Mucosa of descending colon (tissue), 3 donors: ENCODE measurements at regions not wholly inside any gene's neighbourhood (a gene's known extent, or its start where the extent isn't known, plus 50 kb on each side); places are given as distances from the start of the nearest gene placed in this dataset.
"Not testable (repeated sequence)": the region's sequence is repeated elsewhere in the genome, so short reads cannot be mapped to it uniquely, and the experiment has no call there.

Experiments used
- ATAC-seq: fragments of 200-7000 bp; cut with Tn5 transposase; one replicate; pipeline ENCODE4 v1.9.1; 2020; ENCODE audit warnings: mild to moderate bottlenecking, moderate library complexity
- DNase-seq, 3 donors: peaks; one replicate each; pipeline ENCODE4 v3.0.0-alpha.2; 2020
- H3K36me3 ChIP-seq: fragments of 200-600 bp; one replicate; pipeline ENCODE4 v1.8.0; 2021; ENCODE audit warnings: low read depth, mild to moderate bottlenecking
- H3K4me1 ChIP-seq: fragments of 200-600 bp; one replicate; pipeline ENCODE4 v1.8.0; 2021; ENCODE audit warnings: low read depth, mild to moderate bottlenecking
- H3K4me3 ChIP-seq: fragments of 200-600 bp; one replicate; pipeline ENCODE4 v1.8.0; 2021; ENCODE audit warnings: mild to moderate bottlenecking
- H3K9me3 ChIP-seq: fragments of 200-600 bp; one replicate; pipeline ENCODE4 v1.8.0; 2021; ENCODE audit warnings: mild to moderate bottlenecking
- intact Hi-C, 2 donors: fragments of 100-400 bp; cut with DNase I in 1 of 2; cut with micrococcal nuclease in 1 of 2; formaldehyde crosslinking; loops; one replicate each; pipeline versions ENCODE4 v1.11.0 to v1.11.1; 2022; cut with DNase I, micrococcal nuclease
- TF ChIP-seq, protein P1 (sequence below): fragments of 200-600 bp; IDR thresholded peaks from one replicate; pipeline ENCODE4 v1.8.0; 2022; ENCODE audit warnings: antibody characterized with exemption, mild to moderate bottlenecking
- donor health status: DM: no; HTN: no; CAD: no; lungs with moderate emphysema.
- donor health status: DM: no; HTN: no; CAD: no.
- donor health status: DM: no; HTN: yes; CAD: no.

DNA sequence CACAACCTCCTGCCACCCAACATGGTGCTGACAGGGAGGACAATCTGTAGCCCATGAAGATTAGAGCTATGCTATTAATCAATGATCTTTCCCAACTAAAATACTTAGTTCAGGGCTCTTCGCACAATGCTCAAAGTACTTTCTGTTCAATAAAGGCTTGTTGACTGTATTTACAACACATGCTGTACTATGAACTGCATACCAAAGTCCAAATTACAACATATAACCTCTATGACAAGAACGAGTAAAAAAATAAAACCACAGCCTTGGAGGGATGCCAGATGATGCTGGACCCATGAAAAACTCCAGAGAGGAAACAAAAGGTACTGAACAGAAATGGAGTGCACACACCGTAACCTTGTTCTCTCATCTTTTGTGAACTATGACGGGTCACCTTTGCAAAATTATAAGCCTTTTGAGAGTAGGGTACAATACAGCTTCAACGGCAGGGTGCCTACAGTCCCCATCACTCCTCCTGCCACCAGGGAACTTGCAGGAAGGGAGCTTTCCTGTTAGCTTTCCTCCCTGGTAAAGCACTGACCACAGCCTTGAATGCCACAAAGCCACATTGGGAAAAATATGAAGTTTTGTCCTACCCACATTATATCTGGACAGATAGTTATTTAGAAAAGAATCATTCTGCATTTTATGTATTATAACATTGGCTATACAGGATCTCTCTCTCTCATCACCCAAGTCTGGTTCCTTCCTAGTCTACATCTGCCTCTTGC lies 175.6 kb downstream of the NRIP1 start:
- intact Hi-C loops: no loop called here

GRCh38 chr21:14888202-14888601 lies 176.6 kb downstream of the NRIP1 start:
- H3K9me3 ChIP-seq: no peaks in the 10 kb centered on the region
- H3K36me3 ChIP-seq: no peaks in the 10 kb centered on the region
- TF ChIP-seq, protein P1, sequence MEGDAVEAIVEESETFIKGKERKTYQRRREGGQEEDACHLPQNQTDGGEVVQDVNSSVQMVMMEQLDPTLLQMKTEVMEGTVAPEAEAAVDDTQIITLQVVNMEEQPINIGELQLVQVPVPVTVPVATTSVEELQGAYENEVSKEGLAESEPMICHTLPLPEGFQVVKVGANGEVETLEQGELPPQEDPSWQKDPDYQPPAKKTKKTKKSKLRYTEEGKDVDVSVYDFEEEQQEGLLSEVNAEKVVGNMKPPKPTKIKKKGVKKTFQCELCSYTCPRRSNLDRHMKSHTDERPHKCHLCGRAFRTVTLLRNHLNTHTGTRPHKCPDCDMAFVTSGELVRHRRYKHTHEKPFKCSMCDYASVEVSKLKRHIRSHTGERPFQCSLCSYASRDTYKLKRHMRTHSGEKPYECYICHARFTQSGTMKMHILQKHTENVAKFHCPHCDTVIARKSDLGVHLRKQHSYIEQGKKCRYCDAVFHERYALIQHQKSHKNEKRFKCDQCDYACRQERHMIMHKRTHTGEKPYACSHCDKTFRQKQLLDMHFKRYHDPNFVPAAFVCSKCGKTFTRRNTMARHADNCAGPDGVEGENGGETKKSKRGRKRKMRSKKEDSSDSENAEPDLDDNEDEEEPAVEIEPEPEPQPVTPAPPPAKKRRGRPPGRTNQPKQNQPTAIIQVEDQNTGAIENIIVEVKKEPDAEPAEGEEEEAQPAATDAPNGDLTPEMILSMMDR: no peak
- H3K4me3 ChIP-seq: no peak overlapping the region
- no peaks in the 10 kb centered on the region for H3K4me1 ChIP-seq
- no peak for ATAC-seq
- DNase-seq: no peak
- intact Hi-C loops: no loop called here

More for the DNA sequence above, 175.6 kb downstream of the NRIP1 start:
- H3K4me1 ChIP-seq: no peaks in the 10 kb centered on the region
- ATAC-seq: peak; percentile 90
- no peaks in the 10 kb centered on the region for H3K36me3 ChIP-seq
- H3K9me3 ChIP-seq: no peaks in the 10 kb centered on the region
- peak in 1 of 3 donors; percentile 76 for DNase-seq
- H3K4me3 ChIP-seq: no peak overlapping the region
- TF ChIP-seq, protein P1: no peak

GRCh38 chr21:14886001-14886400 lies 178.8 kb downstream of the NRIP1 start:
- no peak overlapping the region for H3K4me3 ChIP-seq
- H3K9me3 ChIP-seq: no peaks in the 10 kb centered on the region
- no peaks in the 10 kb centered on the region for H3K4me1 ChIP-seq
- no peaks in the 10 kb centered on the region for H3K36me3 ChIP-seq
- DNase-seq (no peak), ATAC-seq (no peak)
- intact Hi-C loops: no loop called here
- TF ChIP-seq, protein P1: no peak

DNA sequence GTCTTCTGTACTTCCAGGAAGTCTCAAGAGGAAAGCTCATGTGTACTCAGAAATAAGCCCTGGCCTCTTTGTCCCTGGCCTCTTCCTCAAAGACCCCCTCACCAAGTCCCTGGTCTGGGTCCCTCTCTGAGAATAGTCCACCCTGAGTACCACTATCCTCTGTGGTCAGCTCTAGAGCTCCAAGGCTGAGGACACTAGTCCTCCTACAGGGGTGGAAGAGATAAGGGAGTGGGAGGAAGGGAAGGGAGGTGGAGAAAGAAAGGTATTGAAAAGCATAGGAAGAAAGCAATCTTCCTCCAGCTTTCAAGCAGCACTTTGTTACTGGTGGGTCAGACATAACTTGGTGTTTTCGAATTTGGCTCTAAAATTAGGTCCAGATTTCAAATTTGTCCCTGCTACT lies 181.4 kb downstream of the NRIP1 start:
- no peak for ATAC-seq
- Histone ChIP-seq H3K4me3 (no peak overlapping the region), H3K36me3 (no peaks in the 10 kb centered on the region), H3K9me3 (no peaks in the 10 kb centered on the region), H3K4me1 (no peaks in the 10 kb centered on the region)
- intact Hi-C loops: no loop called here
- DNase-seq: no peak
- TF ChIP-seq, protein P1: no peak

- DNase-seq, H3K4me3 ChIP-seq, H3K4me1 ChIP-seq, ATAC-seq, H3K9me3 ChIP-seq, H3K36me3 ChIP-seq, intact Hi-C loops: not testable (repeated sequence)
Observed at GRCh38 chr21:14882545-14882944, 182.3 kb downstream of the NRIP1 start.

GRCh38 chr21:14881863-14882499 lies 182.8 kb downstream of the NRIP1 start:
- DNase-seq (no peak), ATAC-seq (no peak)
- TF ChIP-seq, protein P1: no peak
- Histone ChIP-seq H3K4me1 (peaks cover 11% of the 10 kb centered on the region), H3K4me3 (no peak overlapping the region), H3K9me3 (no peaks in the 10 kb centered on the region), H3K36me3 (no peaks in the 10 kb centered on the region)
- intact Hi-C loops: no loop called here
